GM19239 (cell line): ENCODE measurements at regions not wholly inside any gene's neighbourhood (a gene's known extent, or its start where the extent isn't known, plus 50 kb on each side); places are given as distances from the start of the nearest gene placed in this dataset.

ENCODE experiments used
- DNase-seq: peaks from one replicate; pipeline ENCODE4 v3.0.0; 2011; ENCODE audit warnings: low spot score; ENCODE audit not compliant: insufficient read length
- FAIRE-seq: peaks from 2 replicates; lab custom pipeline; 2011; peaks lifted over from hg19 to GRCh38; lab: Jason Lieb, UNC

DNA sequence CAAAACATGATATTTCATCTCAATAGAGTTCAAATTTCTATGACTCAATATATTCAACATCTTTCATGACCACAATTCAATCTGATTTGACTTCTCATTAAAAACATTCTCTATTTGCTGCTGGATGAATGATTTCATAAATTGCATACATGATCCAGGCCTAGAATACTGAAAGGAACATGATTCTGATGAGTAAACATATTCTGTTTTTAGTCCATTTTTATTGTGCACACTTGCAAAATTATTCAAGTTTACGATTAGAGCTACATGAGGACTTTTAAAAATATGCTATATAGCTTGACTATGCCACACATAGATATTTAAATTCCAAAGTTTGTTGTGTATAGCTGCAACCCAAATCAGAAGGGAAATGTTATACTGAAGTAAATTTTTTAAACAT lies 273.8 kb upstream of the GRIP1 start:
- FAIRE-seq (no peak), DNase-seq (no peak)

GRCh38 chr12:66956300-66956699 lies 277.4 kb upstream of the GRIP1 start:
- FAIRE-seq (no peak), DNase-seq (no peak)

GRCh38 chr12:66959276-66959675 lies 280.4 kb upstream of the GRIP1 start:
- DNase-seq (no peak), FAIRE-seq (no peak)

GRCh38 chr12:66960006-66960405 lies 281.1 kb upstream of the GRIP1 start:
- DNase-seq (no peak), FAIRE-seq (no peak)

DNA sequence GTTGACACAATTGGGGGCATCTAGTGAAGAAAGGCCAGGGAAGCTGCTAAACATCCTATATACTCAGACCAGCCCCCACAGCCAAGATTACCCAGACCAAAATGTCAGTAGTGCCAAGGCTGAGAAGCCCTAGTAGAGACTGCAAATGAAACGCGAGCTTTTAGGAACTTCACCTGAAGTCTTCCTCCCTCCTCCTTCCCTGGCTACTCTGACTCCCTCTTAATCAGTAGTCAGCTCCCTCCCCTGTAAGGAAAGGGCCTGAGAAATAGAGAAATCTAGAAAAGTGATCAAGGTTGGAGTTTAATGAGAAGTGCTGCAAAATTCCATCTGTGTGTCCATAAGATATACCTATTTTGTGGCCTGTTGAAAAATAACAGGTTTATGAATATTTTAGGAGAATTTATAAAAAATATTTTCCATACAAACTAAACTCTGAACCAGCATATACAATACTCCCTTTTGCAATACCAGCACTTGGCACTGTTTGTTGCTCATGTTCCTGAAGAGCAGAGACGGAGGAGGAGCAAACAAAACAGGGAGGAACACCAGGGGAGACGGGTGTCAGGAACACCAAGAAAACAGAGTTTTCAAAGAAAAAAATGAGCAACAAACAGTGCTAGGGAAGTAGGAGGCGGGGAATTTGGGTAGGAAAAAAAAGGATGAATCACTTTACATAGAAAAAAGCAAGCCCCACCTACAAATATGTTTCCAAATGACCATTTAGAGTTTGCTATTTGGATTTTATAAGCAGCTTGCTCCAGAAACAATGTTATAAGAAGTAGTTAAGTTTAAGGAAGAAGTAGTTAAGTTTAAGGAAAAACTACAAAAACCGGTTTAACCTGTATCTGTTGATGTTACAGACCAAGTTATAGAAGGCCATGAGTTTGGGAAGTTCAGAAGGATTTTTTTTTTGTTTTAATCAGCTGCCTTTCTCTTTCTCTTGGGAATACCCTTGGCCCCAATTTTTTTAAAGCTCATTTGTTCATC lies 282.1 kb upstream of the GRIP1 start:
- no peak for DNase-seq
- no peak for FAIRE-seq

GRCh38 chr12:66962290-66962689 lies 283.4 kb upstream of the GRIP1 start:
- DNase-seq (no peak), FAIRE-seq (no peak)

DNA sequence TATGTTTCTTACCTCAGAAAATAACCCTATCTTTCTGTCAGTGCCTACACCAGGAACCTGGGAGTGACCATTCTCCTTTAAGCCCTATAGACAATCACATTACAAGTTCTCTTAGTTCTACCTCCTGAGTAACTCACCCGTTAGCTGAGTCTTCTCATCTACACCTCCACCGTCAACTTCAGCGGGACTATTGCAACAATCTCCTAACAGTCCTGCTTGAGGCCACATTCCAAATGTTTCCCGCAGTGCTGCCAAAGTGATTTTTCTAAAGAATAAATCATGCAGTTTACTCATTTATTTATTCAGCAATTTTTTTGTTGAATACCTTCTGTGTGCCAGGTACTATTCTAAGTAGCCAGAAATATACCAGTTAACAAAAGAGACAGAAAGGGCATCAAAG lies 285.0 kb upstream of the GRIP1 start:
- FAIRE-seq (no peak), DNase-seq (no peak)

- DNase-seq = no peak
- FAIRE-seq = no peak
These were observed 285.8 kb upstream of the GRIP1 start for GRCh38 chr12:66964629-66965028.

DNA sequence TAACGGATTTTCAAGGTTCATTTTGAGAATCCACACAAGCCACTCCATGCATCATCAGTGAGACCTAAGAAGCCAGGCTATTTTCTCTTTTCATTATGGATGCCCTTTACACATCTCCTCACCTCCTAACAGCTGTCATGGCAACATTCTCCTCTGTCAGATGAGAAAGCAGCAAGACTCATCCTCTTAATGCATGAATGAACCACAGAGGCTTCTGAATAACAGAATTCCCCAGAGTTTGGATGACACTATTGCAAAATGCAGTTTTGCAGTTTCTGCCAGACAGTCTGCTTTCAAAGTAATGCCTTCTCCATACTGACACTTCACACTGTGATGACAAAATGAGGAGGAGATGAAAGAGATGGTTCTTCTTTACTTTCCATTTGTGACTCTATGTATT lies 286.7 kb upstream of the GRIP1 start:
- no peak for DNase-seq
- no peak for FAIRE-seq

DNA sequence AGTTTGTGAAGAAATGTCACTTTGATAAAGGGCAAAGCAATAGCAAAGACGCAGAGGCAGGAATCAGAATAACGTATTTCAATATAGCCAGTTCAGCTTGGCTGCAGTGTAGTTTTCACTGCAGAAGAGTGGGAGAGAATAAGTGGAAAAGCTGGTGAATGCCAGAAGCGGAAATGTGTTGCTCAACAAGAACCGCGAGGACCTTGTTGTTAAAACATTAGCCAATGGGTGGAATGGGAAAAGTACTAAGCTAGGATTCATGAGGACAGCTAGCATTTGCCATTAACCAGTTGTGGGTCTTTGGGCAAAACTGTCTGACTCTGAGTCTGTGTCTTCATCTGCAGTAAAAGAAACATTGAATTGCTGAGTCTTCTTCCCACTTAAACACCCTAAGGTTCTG lies 292.9 kb upstream of the GRIP1 start:
- no peak for FAIRE-seq
- DNase-seq = no peak

DNA sequence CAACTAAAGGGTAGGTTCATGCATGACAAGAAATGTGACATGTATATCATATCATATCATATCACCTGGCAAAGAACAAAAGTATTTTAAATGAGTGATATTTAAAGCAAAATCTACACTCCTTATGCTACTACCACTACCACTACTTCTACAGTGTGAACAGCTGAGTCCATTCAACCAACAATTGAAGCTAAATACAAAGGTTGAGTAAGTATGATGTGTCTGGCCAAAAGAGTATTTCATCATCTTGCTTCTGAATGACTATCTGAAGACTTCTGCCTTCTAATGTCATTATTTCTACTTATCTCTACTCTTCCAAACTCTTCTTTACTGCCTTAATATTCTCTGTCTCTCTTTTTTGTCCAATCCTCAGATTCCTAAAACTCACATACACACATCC lies 292.6 kb upstream of the CAND1 start:
- DNase-seq (no peak), FAIRE-seq (no peak)

DNA sequence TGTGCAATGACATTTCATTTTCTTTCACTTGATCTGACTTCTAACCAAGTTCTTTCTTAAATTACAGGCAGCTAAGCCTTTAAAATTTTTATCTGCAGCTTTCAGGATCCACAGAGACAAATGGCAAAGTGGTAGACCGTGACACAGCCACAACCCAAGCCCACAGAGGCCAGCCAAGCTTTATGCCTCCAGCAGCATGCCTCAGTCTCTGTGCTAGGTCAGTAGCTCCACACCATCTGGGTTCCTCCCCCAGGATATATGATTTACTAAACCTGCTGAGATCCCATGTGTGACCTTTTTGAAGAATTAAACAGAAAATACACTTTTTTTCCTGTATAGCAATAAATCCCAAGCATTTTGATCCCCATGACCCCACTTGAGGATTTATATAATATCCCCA lies 290.4 kb upstream of the CAND1 start:
- no peak for FAIRE-seq
- no peak for DNase-seq

GRCh38 chr12:66979251-66979650 lies 289.9 kb upstream of the CAND1 start:
- FAIRE-seq = no peak
- DNase-seq = no peak

DNA sequence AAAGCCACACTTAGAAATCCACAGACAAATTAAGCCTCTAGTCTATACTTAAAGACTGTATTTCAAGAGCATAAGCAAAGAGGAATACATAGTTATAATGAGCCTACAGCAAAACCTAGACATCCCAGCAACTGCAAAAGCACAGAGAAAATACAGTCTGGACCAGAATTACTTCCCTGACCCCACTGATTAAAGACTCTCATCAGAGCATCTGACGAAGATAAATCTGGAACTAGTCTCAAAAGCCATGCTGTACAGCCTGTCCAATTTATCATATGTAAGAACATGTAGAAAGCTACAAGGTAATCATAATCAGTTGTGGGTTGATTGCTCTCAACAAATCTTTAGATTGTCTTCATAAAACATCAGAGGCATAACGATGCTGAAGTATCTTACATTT lies 285.1 kb upstream of the CAND1 start:
- DNase-seq (no peak), FAIRE-seq (no peak)

GRCh38 chr12:66984962-66985361 lies 284.2 kb upstream of the CAND1 start:
- DNase-seq (no peak), FAIRE-seq (no peak)

DNA sequence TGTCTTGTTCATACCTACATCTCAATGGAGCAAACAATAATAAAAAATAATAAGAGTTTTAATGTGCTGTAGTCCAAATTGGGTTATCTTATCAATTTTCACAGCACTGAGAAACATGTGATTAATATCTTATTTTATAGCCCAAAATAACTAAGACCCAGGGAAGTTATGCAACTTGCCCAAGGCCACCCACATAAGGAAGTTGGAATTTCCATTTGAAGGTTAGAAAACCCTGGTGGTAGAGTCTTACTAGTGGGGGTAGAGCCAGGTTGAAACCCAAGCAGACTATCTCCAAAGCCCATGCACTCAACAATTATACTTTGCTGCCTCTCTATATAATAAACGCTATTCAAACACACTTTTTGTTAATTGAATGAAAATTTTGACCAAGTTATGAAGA lies 270.0 kb upstream of the CAND1 start:
- FAIRE-seq = no peak

GRCh38 chr12:67001251-67001650 lies 267.9 kb upstream of the CAND1 start:
- FAIRE-seq (no peak), DNase-seq (no peak)

More for the DNA sequence above, 270.0 kb upstream of the CAND1 start:
- no peak for DNase-seq

DNA sequence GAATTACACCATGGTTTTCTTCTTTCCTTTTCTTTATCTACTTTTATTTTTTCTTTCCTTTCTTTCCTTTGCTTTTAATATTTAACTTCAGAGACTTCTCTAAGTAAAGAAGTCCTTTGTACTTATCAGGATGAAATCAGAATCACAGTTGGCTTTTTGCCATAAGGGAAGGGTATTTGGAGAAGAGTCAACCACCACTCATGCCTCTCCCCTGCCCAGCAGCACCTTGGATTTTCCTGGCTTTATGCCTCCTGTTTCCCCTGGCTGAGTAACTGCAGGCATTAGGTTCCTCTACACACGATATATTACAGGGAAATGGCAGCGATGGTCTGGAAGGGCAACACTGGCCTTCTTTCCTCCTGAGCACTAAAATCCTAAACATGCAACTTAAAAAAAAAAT lies 266.4 kb upstream of the CAND1 start:
- DNase-seq (no peak), FAIRE-seq (no peak)

- DNase-seq (no peak), FAIRE-seq (no peak)
These were observed 262.5 kb upstream of the CAND1 start for GRCh38 chr12:67006610-67007009.

GRCh38 chr12:67014642-67015041 lies 254.5 kb upstream of the CAND1 start:
- DNase-seq = no peak
- FAIRE-seq = no peak

GRCh38 chr12:67018105-67018504 lies 251.1 kb upstream of the CAND1 start:
- DNase-seq = no peak

GRCh38 chr12:67019070-67019469 lies 250.1 kb upstream of the CAND1 start:
- FAIRE-seq = no peak

More at GRCh38 chr12:67018105-67018504, 251.1 kb upstream of the CAND1 start:
- no peak for FAIRE-seq

More at GRCh38 chr12:67019070-67019469, 250.1 kb upstream of the CAND1 start:
- no peak for DNase-seq
